A549 (cell line): ENCODE measurements at regions not wholly inside any gene's neighbourhood (a gene's known extent, or its start where the extent isn't known, plus 50 kb on each side); places are given as distances from the start of the nearest gene placed in this dataset.

ENCODE experiments used
- ATAC-seq, 2 experiments: fragments of 200-7000 bp in 1 of 2; fragments of >200 bp in 1 of 2; cut with Nextera tagmentation in 1 of 2; cut with Tn5 transposase in 1 of 2; 3 replicates each; pipeline versions ENCODE4 v1.8.0 to v1.9.1; 2018 to 2020; ENCODE audit warnings: mild to moderate bottlenecking in 1 of 2, moderate library complexity in 1 of 2
- CTCF ChIA-PET: fragments of 300-600 bp; sonication (Branson Sonifier 250); formaldehyde crosslinking; extraction: SDS; loops from one replicate; lab custom pipeline; 2021; ENCODE audit warnings: antibody characterized with exemption, inconsistent platforms; lab: Yijun Ruan, JAX
- POLR2A ChIA-PET: fragments of 350-600 bp; formaldehyde crosslinking; extraction: SDS; loops from one replicate; lab custom pipeline; 2021; ENCODE audit warnings: antibody characterized with exemption, inconsistent platforms; lab: Yijun Ruan, JAX
- DNase-seq, 2 experiments: peaks; one replicate each; pipeline versions ENCODE4 v3.0.0 to v3.0.0-alpha.2; 2011 to 2016; ENCODE audit warnings: low read depth in 1 of 2, low spot score in 1 of 2
- FAIRE-seq: peaks from 2 replicates; lab custom pipeline; 2011; peaks lifted over from hg19 to GRCh38; lab: Jason Lieb, UNC
- H3K27ac ChIP-seq, 2 experiments: fragments of >200 bp; sonication (Bioruptor Twin); formaldehyde crosslinking; 3 replicates each; pipeline ENCODE4 v1.5.1; 2016 to 2017
- H3K4me1 ChIP-seq: fragments of >200 bp; sonication (Bioruptor Twin); formaldehyde crosslinking; 3 replicates; pipeline ENCODE4 v1.6.1; 2016
- H3K4me2 ChIP-seq: fragments of >200 bp; sonication (Bioruptor Twin); formaldehyde crosslinking; 3 replicates; pipeline ENCODE4 v1.6.1; 2016
- H3K4me3 ChIP-seq: fragments of >200 bp; sonication (Bioruptor Twin); formaldehyde crosslinking; 3 replicates; pipeline ENCODE4 v1.5.1; 2016
- H3K9me3 ChIP-seq: fragments of >200 bp; sonication (Bioruptor Twin); formaldehyde crosslinking; 3 replicates; pipeline ENCODE4 v1.6.1; 2016
- ATOH8 ChIP-seq: fragments of 250-450 bp; sonication (Bioruptor Pico); IDR thresholded peaks from 2 replicates; pipeline ENCODE4 v1.5.0; 2020; ENCODE audit warnings: low read depth, mild to moderate bottlenecking, moderate library complexity
- BCL3 ChIP-seq: fragments of >200 bp; sonication (Bioruptor Twin); formaldehyde crosslinking; IDR thresholded peaks from 3 replicates; pipeline ENCODE4 v1.6.1; 2016
- CBX2 ChIP-seq: fragments of 200-600 bp; sonication (generic); IDR thresholded peaks from 2 replicates; pipeline ENCODE4 v1.6.1; 2016; ENCODE audit warnings: low read depth, mild to moderate bottlenecking, borderline replicate concordance
- CBX8 ChIP-seq: fragments of 200-600 bp; sonication (generic); IDR thresholded peaks from 2 replicates; pipeline ENCODE4 v1.6.1; 2016
- EHMT2 ChIP-seq: fragments of 200-600 bp; sonication (generic); IDR thresholded peaks from 2 replicates; pipeline ENCODE4 v1.6.1; 2016; ENCODE audit warnings: antibody characterized with exemption, low read depth, mild to moderate bottlenecking, moderate library complexity
- EP300 ChIP-seq, 2 experiments: fragments of >200 bp; sonication (Bioruptor Twin); formaldehyde crosslinking; IDR thresholded peaks; 2 replicates in 1 of 2; 3 replicates in 1 of 2; pipeline ENCODE4 v1.6.1; 2016 to 2017
- FOSB ChIP-seq: fragments of 250-450 bp; sonication (Bioruptor Pico); IDR thresholded peaks from 2 replicates; pipeline ENCODE4 v1.5.0; 2020; ENCODE audit warnings: mild to moderate bottlenecking, moderate library complexity
- FOSL2 ChIP-seq, 2 experiments: fragments of 450-650 bp in 1 of 2; fragments of >200 bp in 1 of 2; sonication (Bioruptor Twin) in 1 of 2; formaldehyde crosslinking; IDR thresholded peaks; 2 replicates each; pipeline versions ENCODE4 v1.5.0 to v1.6.1; 2016 to 2020; ENCODE audit warnings: mild to moderate bottlenecking in 1 of 2, moderate library complexity in 1 of 2
- HEYL ChIP-seq: fragments of 250-450 bp; sonication (Bioruptor Pico); IDR thresholded peaks from 2 replicates; pipeline ENCODE4 v1.8.0; 2021; ENCODE audit warnings: mild to moderate bottlenecking, moderate library complexity
- HOXB13 ChIP-seq: fragments of 250-450 bp; sonication (Bioruptor Pico); IDR thresholded peaks from 2 replicates; pipeline ENCODE4 v1.5.0; 2020; ENCODE audit warnings: low read depth, mild to moderate bottlenecking, moderate library complexity
- HOXB5 ChIP-seq: fragments of 250-450 bp; sonication (Bioruptor Pico); IDR thresholded peaks from 2 replicates; pipeline ENCODE4 v1.5.0; 2020; ENCODE audit warnings: mild to moderate bottlenecking, moderate library complexity
- MAFK ChIP-seq: fragments of 450-650 bp; IDR thresholded peaks from 2 replicates; pipeline ENCODE4 v1.6.1; 2014; ENCODE audit not compliant: partially characterized antibody
- MYC ChIP-seq: IDR thresholded peaks from 2 replicates; pipeline ENCODE4 v1.6.1; 2012; ENCODE audit warnings: mild to moderate bottlenecking, inconsistent platforms, low read length, improper control_type of control experiment, borderline replicate concordance
- NPAS2 ChIP-seq: fragments of 250-450 bp; sonication (Bioruptor Pico); IDR thresholded peaks from 2 replicates; pipeline ENCODE4 v1.8.0; 2022; ENCODE audit warnings: mild to moderate bottlenecking, moderate library complexity, borderline replicate concordance
- NR3C1 ChIP-seq: fragments of >200 bp; sonication (Bioruptor Twin); formaldehyde crosslinking; IDR thresholded peaks from 3 replicates; pipeline ENCODE4 v1.6.1; 2017
- POLR2A ChIP-seq: IDR thresholded peaks from 2 replicates; pipeline ENCODE4 v1.6.1; 2012; ENCODE audit warnings: mild to moderate bottlenecking, low read length
- REST ChIP-seq: fragments of 200-600 bp; sonication (generic); IDR thresholded peaks from 2 replicates; pipeline ENCODE4 v1.6.1; 2016; ENCODE audit warnings: antibody characterized with exemption, mild to moderate bottlenecking, moderate library complexity
- RFX5 ChIP-seq: fragments of 450-650 bp; IDR thresholded peaks from 2 replicates; pipeline ENCODE4 v1.7.1; 2014; ENCODE audit warnings: antibody characterized with exemption, mild to moderate bottlenecking, moderate library complexity
- SMC3 ChIP-seq: fragments of >200 bp; sonication (Bioruptor Twin); formaldehyde crosslinking; IDR thresholded peaks from 3 replicates; pipeline ENCODE4 v1.6.1; 2018; ENCODE audit warnings: inconsistent platforms
- SREBF2 ChIP-seq: fragments of 450-650 bp; IDR thresholded peaks from 2 replicates; pipeline ENCODE4 v1.6.1; 2014; ENCODE audit warnings: mild to moderate bottlenecking, moderate library complexity
- TFCP2L1 ChIP-seq: fragments of 250-450 bp; sonication (Bioruptor Pico); IDR thresholded peaks from 2 replicates; pipeline ENCODE4 v1.5.0; 2021; ENCODE audit warnings: mild to moderate bottlenecking
- TP53 ChIP-seq: fragments of 250-450 bp; sonication (Bioruptor Pico); IDR thresholded peaks from 2 replicates; pipeline ENCODE4 v1.5.0; 2021; ENCODE audit warnings: mild to moderate bottlenecking, moderate library complexity
- ZFP36 ChIP-seq: fragments of 450-650 bp; IDR thresholded peaks from 2 replicates; pipeline ENCODE4 v1.6.1; 2014; ENCODE audit warnings: borderline replicate concordance; ENCODE audit not compliant: partially characterized antibody
- ZNF302 ChIP-seq: fragments of 250-450 bp; sonication (Bioruptor Pico); IDR thresholded peaks from 2 replicates; pipeline ENCODE4 v1.9.0; 2021; ENCODE audit warnings: inconsistent platforms, mild to moderate bottlenecking, moderate library complexity
- ZSCAN20 ChIP-seq: fragments of 250-450 bp; sonication (Bioruptor Pico); IDR thresholded peaks from 2 replicates; pipeline ENCODE4 v1.8.0; 2022; ENCODE audit warnings: mild to moderate bottlenecking, moderate library complexity
- WGBS: methylation state at CpG from one replicate; pipeline ENCODE4 v1.1.6; 2017; ENCODE audit errors: missing lambda C conversion rate; 5-methylcytosine and 5-hydroxymethylcytosine counted together

GRCh38 chr16:65776639-65777183, 589.8 kb upstream of the CDH5 start:
- H3K9me3 ChIP-seq, result no peaks in the 10 kb centered on the region
- TF ChIP-seq MAFK (peak; percentile 4), NR3C1 (no peak)
- FAIRE-seq (no peak), DNase-seq (no peak), ATAC-seq (no peak)
- no peak overlapping the region for H3K4me3 ChIP-seq
- H3K27ac ChIP-seq, result no peak overlapping the region
- H3K4me1 ChIP-seq, result no peaks in the 10 kb centered on the region
- 0% methylated on average over 2 of the region's 2 CpGs for WGBS
- ChIA-PET POLR2A (no interaction called here), CTCF (no interaction called here)
- no peak overlapping the region for H3K4me2 ChIP-seq

- no peaks in the 10 kb centered on the region for H3K9me3 ChIP-seq
- H3K4me3 ChIP-seq, result no peak overlapping the region
- ATAC-seq, result no peak
- no peak overlapping the region for H3K4me2 ChIP-seq
- no peak for FAIRE-seq
- DNase-seq, result no peak
- TF ChIP-seq MYC (no peak), ZSCAN20 (CRISPR knock-in tag) (no peak), EP300 (IDR thresholded peaks at IDR 0.05) (no peak), EHMT2 (no peak), REST (no peak), BCL3 (no peak), TFCP2L1 (CRISPR knock-in tag) (no peak), CBX8 (no peak), CBX2 (no peak), NPAS2 (CRISPR knock-in tag) (no peak), FOSB (CRISPR knock-in tag) (no peak), ZFP36 (no peak), SREBF2 (no peak), POLR2A (no peak), HOXB5 (CRISPR knock-in tag) (no peak), TP53 (no peak), RFX5 (no peak), HEYL (CRISPR knock-in tag) (no peak), ATOH8 (no peak)
- no peaks in the 10 kb centered on the region for H3K4me1 ChIP-seq
- ChIA-PET CTCF (no interaction called here), POLR2A (no interaction called here)
- H3K27ac ChIP-seq, result no peak overlapping the region
- WGBS, result under 1% methylated on average over 4 of the region's 4 CpGs
Measured at GRCh38 chr16:65775829-65776228, 590.7 kb upstream of the CDH5 start.

- TF ChIP-seq ZNF302 (CRISPR knock-in tag) (no peak), SMC3 (no peak), HOXB13 (CRISPR knock-in tag) (no peak), FOSL2 (IDR thresholded peaks at IDR 0.05) (no peak), FOSL2 (CRISPR knock-in tag; IDR thresholded peaks at IDR 0.05) (no peak), EP300 (IDR thresholded peaks at IDR 0.05) (no peak), TP53 (no peak)
- TF ChIP-seq, all 56 proteins: peak for 0
- WGBS, result 5% methylated on average over 2 of the region's 3 CpGs
- CTCF ChIA-PET, result no interaction called here
- POLR2A ChIA-PET, result no interaction called here
- no peak for ATAC-seq
- no peaks in the 10 kb centered on the region for H3K9me3 ChIP-seq
- H3K4me3 ChIP-seq, result no peak overlapping the region
- no peaks in the 10 kb centered on the region for H3K4me1 ChIP-seq
- no peak for FAIRE-seq
- no peak overlapping the region for H3K27ac ChIP-seq
- DNase-seq, result no peak
- H3K4me2 ChIP-seq, result no peak overlapping the region
Measured at GRCh38 chr16:65774350-65774749, 592.1 kb upstream of the CDH5 start.
